Thymus (tissue), 11 donors: ENCODE measurements at regions not wholly inside any gene's neighbourhood (a gene's known extent, or its start where the extent isn't known, plus 50 kb on each side); places are given as distances from the start of the nearest gene placed in this dataset.

Experiments
- DNase-seq, 9 donors: peaks; one replicate each; pipeline ENCODE4 v3.0.0-alpha.2; 2013; ENCODE audit warnings: low spot score in 9 of 9, low read depth in 6 of 9, missing footprints in 1 of 9
- H3K27ac ChIP-seq, 2 donors: one replicate each; pipeline ENCODE4 v1.5.1; 2013; ENCODE audit warnings: control low read depth in 1 of 2, low read depth in 1 of 2, low read length in 1 of 2, mild to moderate bottlenecking in 1 of 2, moderate library complexity in 1 of 2
- H3K27me3 ChIP-seq, 2 donors: one replicate each; pipeline ENCODE4 v1.5.1; 2013; ENCODE audit warnings: low read length in 1 of 2; ENCODE audit not compliant: control insufficient read depth in 2 of 2, insufficient read depth in 1 of 2
- H3K36me3 ChIP-seq, 2 donors: one replicate each; pipeline ENCODE4 v1.5.1; 2013; ENCODE audit warnings: low read length in 1 of 2, mild to moderate bottlenecking in 1 of 2, moderate library complexity in 1 of 2; ENCODE audit not compliant: control insufficient read depth in 2 of 2, insufficient read depth in 2 of 2
- H3K4me1 ChIP-seq, 2 donors: one replicate each; pipeline ENCODE4 v1.5.1; 2013; ENCODE audit warnings: low read length in 2 of 2; ENCODE audit not compliant: control insufficient read depth in 2 of 2, insufficient read depth in 2 of 2
- H3K4me3 ChIP-seq, 2 donors: one replicate each; pipeline ENCODE4 v1.5.1; 2013; ENCODE audit warnings: low read length in 2 of 2, control low read depth in 1 of 2, mild to moderate bottlenecking in 1 of 2
- H3K9me3 ChIP-seq, 2 donors: one replicate each; pipeline ENCODE4 v1.5.1; 2013; ENCODE audit warnings: low read length in 1 of 2, mild to moderate bottlenecking in 1 of 2; ENCODE audit not compliant: control insufficient read depth in 2 of 2, insufficient read depth in 1 of 2
- WGBS: extraction: QIAGEN DNeasy Blood & Tissue Kit; methylation state at CpG from one replicate; pipeline ENCODE4 v1.1.7; 2013; 5-methylcytosine and 5-hydroxymethylcytosine counted together
- donor health status: healthy.

- Histone ChIP-seq H3K4me1 (no peaks in the 10 kb centered on the region), H3K27ac (no peak overlapping the region), H3K36me3 (no peaks in the 10 kb centered on the region), H3K27me3 (no peaks in the 10 kb centered on the region), H3K9me3 (no peaks in the 10 kb centered on the region), H3K4me3 (no peak overlapping the region)
- 89% methylated on average over 5 of the region's 5 CpGs for WGBS
- no peak for DNase-seq
Observed at GRCh38 chr2:145116834-145117725, 597.2 kb upstream of the ZEB2 start.

- Histone ChIP-seq H3K36me3 (no peaks in the 10 kb centered on the region), H3K4me1 (no peaks in the 10 kb centered on the region), H3K27me3 (no peaks in the 10 kb centered on the region), H3K9me3 (no peaks in the 10 kb centered on the region), H3K27ac (no peak overlapping the region), H3K4me3 (no peak overlapping the region)
- 97% methylated on average over 2 of the region's 2 CpGs for WGBS
- DNase-seq, result no peak
Observed at GRCh38 chr2:145116056-145116455, 596.1 kb upstream of the ZEB2 start.

- H3K4me3 ChIP-seq, result no peak overlapping the region
- H3K36me3 ChIP-seq, result no peaks in the 10 kb centered on the region
- DNase-seq, result no peak
- no peaks in the 10 kb centered on the region for H3K27me3 ChIP-seq
- no peak overlapping the region for H3K27ac ChIP-seq
- WGBS, result 91% methylated on average over 2 of the region's 2 CpGs
- no peaks in the 10 kb centered on the region for H3K4me1 ChIP-seq
- H3K9me3 ChIP-seq, result no peaks in the 10 kb centered on the region
Observed at GRCh38 chr2:145114726-145115125, 594.8 kb upstream of the ZEB2 start.

GRCh38 chr2:145112467-145112866 is 592.5 kb upstream of the ZEB2 start:
- no peak for DNase-seq
- Histone ChIP-seq H3K36me3 (no peaks in the 10 kb centered on the region), H3K4me3 (no peak overlapping the region), H3K27me3 (no peaks in the 10 kb centered on the region), H3K9me3 (no peaks in the 10 kb centered on the region), H3K4me1 (no peaks in the 10 kb centered on the region), H3K27ac (no peak overlapping the region)

GRCh38 chr2:145110668-145111356 is 590.9 kb upstream of the ZEB2 start:
- H3K9me3 ChIP-seq, result no peaks in the 10 kb centered on the region
- no peaks in the 10 kb centered on the region for H3K27me3 ChIP-seq
- no peaks in the 10 kb centered on the region for H3K36me3 ChIP-seq
- no peak overlapping the region for H3K27ac ChIP-seq
- WGBS, result 98% methylated on average over 3 of the region's 3 CpGs
- H3K4me3 ChIP-seq, result no peak overlapping the region
- no peaks in the 10 kb centered on the region for H3K4me1 ChIP-seq
- no peak for DNase-seq

- H3K27me3 ChIP-seq, result no peaks in the 10 kb centered on the region
- no peak overlapping the region for H3K27ac ChIP-seq
- no peaks in the 10 kb centered on the region for H3K4me1 ChIP-seq
- H3K36me3 ChIP-seq, result no peaks in the 10 kb centered on the region
- H3K4me3 ChIP-seq, result no peak overlapping the region
- DNase-seq, result no peak
- no peaks in the 10 kb centered on the region for H3K9me3 ChIP-seq
- WGBS, result 96% methylated on average over 9 of the region's 9 CpGs
Observed at GRCh38 chr2:145108959-145109710, 589.2 kb upstream of the ZEB2 start.

- DNase-seq, result no peak
- H3K36me3 ChIP-seq, result no peaks in the 10 kb centered on the region
- H3K4me1 ChIP-seq, result no peaks in the 10 kb centered on the region
- H3K9me3 ChIP-seq, result no peaks in the 10 kb centered on the region
- no peak overlapping the region for H3K4me3 ChIP-seq
- H3K27ac ChIP-seq, result no peak overlapping the region
- H3K27me3 ChIP-seq, result no peaks in the 10 kb centered on the region
- 97% methylated on average over 10 of the region's 10 CpGs for WGBS
Observed at GRCh38 chr2:145108361-145108778, 588.5 kb upstream of the ZEB2 start.

GRCh38 chr2:145106293-145106692 is 586.4 kb upstream of the ZEB2 start:
- H3K27ac ChIP-seq, result no peak overlapping the region
- no peak overlapping the region for H3K4me3 ChIP-seq
- 98% methylated on average over 5 of the region's 5 CpGs for WGBS
- H3K4me1 ChIP-seq, result no peaks in the 10 kb centered on the region
- H3K27me3 ChIP-seq, result no peaks in the 10 kb centered on the region
- no peak for DNase-seq
- H3K36me3 ChIP-seq, result no peaks in the 10 kb centered on the region
- H3K9me3 ChIP-seq, result no peaks in the 10 kb centered on the region

GRCh38 chr2:145102706-145103105 is 582.8 kb upstream of the ZEB2 start:
- H3K4me3 ChIP-seq, result no peak overlapping the region
- no peaks in the 10 kb centered on the region for H3K9me3 ChIP-seq
- no peak for DNase-seq
- 97% methylated on average over 2 of the region's 2 CpGs for WGBS
- H3K4me1 ChIP-seq, result no peaks in the 10 kb centered on the region
- no peaks in the 10 kb centered on the region for H3K36me3 ChIP-seq
- H3K27me3 ChIP-seq, result no peaks in the 10 kb centered on the region
- H3K27ac ChIP-seq, result no peak overlapping the region
